HG03432 (cell line): ENCODE measurements at regions not wholly inside any gene's neighbourhood (a gene's known extent, or its start where the extent isn't known, plus 50 kb on each side); places are given as distances from the start of the nearest gene placed in this dataset.
A peak's percentile ranks its signal among the peaks of the same experiment; 100 is the strongest.
"Not testable (repeated sequence)": the region's sequence is repeated elsewhere in the genome, so short reads cannot be mapped to it uniquely, and the experiment has no call there.

Source experiments
- ATAC-seq: cut with Tn5 transposase; IDR thresholded peaks from one replicate; pipeline ENCODE4 v1.9.1; 2021; ENCODE audit warnings: mild to moderate bottlenecking, moderate library complexity; ENCODE audit not compliant: unreplicated experiment

DNA sequence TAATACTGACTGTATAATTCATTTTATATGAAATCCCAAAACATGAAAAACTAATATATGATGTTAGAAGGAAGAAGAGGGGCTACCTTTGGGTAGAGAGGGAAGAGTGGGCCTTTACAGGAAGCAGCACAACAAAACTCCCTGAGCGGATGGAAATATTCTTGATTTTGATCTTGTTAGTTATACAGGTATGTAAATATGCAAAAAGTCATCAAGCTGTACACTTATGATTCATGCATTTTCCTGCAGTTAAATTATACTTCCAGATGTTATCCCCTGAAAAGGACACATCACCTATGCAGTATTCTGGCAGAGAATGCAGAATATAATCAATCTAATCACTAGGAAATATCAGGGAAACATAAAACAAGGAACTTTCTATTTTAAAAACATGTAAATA lies 249.4 kb upstream of the MGAT5 start:
- ATAC-seq: no peak

DNA sequence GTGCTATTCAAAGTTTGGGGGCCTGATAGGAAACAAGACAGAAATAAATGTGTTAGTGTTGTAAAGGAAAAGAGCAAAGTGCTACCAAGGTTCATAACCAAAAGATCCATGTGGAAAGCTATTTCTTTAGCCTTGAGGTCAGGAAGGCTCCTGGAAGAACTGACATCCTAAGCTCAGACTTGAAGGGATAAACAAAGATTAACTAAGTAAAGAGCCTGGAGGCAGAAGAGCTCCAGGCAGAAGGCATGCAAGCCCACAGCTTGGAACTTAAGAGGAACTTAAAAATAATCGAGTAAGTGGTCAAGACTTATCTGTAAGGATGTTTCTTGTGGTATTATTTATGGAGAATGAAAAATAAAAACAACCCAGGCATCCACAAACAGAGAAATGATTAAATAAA lies 245.0 kb upstream of the MGAT5 start:
- no peak for ATAC-seq

DNA sequence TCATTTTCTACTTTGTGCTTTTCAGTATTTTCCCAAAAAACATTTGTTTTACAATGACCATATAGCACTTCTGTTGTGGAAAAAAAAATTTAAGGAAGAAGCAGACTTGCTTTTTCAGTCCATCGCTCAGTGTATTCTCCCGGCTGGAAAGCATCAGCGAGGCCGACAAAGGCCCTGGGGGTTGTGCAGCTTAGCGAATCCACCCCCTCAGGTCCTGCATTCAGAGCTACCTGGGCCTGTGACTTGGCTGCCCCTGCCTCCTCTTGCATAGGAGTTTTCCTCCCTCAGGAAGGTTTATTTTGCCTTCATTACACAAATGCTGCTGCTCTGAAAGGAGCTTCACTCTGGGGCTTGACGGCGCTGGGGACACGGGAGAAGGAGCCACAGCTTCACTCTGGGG lies 244.4 kb upstream of the MGAT5 start:
- no peak for ATAC-seq

DNA sequence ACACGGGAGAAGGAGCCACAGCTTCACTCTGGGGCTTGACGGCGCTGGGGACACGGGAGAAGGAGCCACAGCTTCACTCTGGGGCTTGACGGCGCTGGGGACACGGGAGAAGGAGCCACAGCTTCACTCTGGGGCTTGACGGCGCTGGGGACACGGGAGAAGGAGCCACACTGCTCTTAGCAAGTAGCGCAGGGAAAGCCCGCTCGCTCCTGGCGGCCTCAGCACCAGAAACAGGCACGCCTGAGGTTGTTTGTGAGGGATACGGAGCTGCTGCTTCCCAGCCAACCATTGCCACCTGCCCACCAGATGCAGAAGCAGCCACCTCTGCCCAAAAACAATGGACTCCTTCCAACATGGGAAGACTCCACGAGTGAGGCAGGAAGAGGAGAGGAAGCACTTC lies 244.0 kb upstream of the MGAT5 start:
- ATAC-seq: not testable (repeated sequence)

DNA sequence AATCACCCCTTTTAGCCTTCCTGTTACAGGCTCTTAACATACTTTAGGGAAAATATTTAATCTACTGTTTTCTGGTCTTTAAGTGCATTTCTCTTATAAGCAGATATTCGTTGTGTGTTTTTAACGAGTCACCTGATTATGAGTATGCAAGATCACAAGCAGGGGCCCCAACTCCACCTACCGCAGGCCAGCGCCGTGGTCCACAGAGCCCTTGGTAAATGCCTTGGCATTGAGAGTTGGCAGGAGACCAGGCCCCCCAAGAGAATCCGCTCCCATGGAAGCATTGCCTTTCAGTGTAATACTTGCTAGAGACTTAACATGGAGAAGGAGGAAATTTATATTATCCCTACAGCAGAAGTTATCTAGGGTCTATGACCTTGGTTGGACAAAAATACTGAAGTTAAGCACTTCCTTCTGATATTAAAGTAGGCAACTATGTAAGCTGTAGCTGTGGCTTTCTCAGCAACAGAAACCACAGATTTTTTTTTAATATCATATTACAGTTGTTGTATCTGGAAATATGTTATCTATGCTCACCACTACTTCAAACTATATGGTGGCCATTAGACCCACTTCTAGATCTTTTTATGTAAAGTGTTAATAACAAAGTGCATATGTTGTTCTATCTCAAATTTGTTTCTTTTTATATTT lies 241.8 kb upstream of the MGAT5 start:
- no peak for ATAC-seq

DNA sequence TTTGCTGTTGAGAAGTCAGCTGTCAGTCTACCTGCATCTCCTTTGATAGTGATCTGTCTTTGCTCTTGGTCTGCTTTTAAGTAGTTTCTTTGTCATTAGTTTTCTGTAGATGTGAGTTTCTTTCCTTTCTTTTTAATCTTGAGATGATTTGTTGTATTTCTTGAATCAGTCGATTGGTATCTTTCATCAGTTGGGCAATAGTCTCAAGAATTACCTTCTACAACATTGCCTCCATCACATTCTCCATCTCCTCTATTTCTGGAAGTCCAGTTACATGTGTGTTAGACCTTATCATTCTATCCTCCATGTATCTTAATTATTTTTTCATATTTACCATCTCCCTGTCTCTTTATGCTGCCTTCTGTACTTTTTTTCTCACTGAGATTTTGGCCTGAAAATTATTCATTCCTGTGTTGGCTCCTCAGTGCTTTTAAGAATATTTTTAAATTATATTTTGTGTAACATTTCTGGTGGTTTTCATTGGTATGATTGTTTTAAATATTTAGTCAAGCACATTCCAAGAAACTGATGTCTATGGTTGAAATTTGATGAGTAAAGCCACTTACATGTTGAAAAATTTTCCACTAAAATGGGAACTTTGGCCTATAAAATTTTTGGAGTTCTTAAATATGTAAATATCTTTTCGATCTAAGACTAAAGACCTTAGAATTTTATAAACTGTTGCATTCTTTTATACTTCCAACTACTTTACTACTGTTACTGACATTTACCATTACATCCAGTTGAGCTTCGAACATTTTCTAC lies 239.5 kb upstream of the MGAT5 start:
- ATAC-seq: no peak

DNA sequence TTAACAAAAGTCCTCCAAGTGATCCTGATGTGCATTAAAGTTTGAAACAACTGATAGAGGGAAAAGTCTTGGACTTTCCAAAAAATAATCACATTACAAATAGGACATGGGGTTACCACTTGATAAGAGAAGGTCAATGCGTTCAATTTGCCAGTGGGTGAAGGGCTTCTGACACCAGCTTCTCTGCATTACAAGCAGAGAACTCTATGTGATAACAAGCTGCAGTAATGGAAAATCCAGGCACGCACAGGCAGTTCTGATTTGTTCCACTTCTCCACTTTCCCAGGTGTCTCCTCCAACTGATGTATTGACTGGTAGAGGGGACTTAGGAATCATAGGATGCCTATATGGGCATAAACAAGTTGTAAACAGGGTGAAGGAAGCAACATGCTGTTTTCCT lies 234.0 kb upstream of the MGAT5 start:
- no peak for ATAC-seq

DNA sequence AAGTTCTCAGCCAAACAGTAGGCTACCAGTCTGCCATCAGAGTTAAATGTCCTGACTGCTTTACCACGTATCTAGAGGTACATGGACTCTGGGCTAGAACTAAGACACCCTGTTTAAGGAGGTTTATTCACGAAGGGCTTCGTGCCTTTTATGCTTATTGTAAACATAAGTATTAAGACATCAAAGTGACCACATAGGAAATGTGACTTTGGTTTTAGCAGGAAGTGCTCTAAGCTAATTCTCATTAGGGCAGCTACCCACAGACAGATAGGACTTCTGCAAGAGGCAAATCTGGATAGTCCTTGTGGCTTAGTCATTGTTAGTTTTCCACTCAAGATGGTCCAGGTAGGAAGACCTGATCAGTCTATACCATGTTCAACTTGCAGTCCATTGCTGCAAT lies 233.3 kb upstream of the MGAT5 start:
- no peak for ATAC-seq

DNA sequence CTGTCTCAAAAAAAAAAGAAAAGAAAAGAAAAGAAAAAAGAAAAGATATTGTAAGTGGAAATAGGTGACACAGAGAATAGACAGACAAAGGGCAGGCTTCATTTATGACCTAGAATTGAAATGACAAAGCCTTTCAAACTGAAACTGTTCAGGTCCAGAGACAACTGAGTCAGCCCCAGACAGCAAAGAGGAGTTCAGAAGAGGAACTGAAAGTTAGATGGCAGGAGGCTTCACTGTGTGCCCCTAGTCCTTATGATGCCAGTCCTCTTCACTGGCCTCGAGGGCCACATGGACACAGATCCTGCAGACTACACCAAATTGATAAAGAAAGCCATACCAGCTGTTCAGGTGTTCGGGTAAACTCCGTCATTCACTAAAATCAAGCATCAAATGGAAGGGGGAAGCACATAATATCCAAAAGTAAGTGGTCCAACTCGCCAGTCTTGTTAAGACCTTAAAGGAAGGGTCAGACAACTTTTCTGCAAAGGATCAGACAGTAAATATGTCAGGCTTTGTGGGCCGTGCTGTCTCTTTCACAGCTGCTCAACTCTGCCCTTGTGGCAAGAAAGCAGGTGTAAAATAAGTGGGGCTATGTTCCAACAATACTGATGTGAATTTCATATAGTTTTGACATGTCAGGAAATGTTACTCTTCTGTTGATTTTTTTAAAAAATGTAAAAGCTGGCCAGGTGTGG lies 231.9 kb upstream of the MGAT5 start:
- peak; percentile 97 for ATAC-seq

DNA sequence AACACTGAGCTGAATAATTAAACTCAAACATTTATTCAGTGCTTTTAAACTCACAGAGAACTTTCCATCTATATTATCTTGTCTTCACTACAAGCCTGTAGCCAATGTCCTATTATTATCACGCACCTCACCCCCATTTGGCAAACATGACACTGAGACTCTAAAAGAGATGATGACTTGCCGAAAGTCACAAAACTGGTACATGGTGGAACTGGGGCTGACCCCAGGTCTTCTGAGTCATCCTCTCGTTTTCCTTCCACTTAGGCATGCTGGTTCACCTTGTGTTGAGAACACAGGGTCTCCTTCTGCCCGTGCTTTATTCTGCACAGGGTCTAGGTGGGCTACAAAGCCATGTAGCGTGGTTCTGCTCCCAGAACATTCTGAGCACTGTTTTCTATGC lies 230.0 kb upstream of the MGAT5 start:
- peak; percentile 33 for ATAC-seq

DNA sequence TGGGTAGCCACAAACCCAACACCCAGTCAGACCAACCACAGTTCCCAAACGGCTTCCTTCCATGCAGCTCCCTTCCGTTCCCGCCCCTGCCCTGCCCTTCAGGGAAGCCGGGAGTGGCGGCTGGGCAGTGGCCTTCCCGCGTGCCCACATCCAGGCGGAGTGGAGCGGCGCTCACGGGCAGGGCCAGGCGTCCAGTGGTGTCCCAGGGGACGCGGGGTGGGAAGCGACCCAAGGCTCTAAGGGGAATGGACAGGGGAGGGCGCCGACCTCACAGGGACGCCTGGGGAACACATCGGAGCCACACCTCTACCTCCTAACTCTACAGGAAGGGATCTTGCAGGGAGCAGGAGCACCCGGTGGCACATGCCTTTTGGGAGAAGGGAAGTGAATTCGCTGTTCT lies 225.9 kb upstream of the MGAT5 start:
- ATAC-seq: no peak

DNA sequence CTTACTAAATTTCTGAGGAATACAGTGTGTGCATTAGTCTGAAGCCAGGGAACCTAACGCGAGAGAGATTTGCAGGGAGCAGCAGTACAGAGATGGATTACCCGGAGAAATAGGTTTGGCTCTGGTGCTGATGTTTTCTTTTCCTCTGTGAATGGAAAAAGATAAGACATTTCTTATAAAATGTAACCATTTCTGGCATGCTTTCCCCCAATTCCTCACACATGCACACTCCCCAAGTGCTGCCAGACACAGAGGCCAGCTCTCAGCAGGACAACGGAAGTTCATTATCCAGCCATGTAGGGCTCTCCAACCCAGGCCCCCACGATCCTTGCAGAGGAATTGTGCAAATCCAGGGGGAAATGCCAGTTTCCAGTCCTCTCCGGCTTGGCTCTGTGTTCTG lies 224.5 kb upstream of the MGAT5 start:
- no peak for ATAC-seq

DNA sequence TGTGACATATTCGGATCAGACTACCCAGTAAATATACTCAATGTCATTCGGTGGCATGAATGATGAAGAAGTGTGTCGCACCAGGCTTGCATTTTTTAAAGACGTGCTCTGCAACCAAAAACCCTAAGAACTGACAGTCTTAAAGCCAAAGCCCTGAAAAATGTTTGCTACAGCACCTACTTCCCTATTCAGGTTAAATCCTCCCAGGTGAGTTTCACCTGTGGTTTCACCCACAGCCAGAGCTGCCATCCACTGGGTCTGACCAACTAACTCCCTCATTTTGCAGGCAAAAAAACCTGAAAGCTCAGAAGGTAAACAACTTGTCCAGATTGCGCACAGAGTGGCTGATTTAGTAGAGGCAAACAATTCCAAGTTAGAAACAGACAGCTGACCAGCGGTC lies 222.3 kb upstream of the MGAT5 start:
- no peak for ATAC-seq

DNA sequence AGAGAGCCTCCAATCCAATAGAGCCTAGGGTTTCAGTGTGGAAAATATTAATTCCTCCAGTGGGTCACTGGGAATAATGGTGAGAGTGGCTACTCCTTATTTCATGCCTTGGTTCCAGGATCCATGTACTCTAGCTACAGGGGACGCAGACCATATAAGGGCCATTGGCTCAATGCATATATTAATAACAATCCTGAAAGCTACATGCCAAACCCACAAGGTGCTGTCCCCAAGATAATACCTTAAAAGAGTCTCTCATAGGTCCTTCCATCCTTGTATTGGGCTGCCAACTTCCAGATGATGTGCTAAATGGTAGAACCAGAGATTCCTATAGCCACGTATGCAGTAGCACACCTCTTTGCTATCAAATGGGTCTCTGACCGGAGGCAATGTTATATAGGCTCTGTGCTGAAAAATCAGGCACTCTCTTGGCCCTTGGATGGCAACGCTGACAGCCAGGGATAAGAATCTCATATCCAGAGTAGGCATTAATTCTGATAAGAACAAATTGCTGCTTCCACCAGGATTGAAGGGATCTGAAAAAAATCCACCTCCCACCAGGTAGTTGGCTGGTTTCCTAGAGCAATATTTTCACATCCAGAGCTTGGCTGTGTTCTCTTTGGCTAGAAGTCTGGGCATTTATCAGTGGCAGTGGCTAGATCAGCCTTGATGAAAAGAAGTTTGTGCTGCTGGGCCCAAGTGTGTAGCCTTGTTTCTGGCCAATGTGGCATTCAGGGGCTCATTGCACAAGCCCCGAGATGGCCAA lies 218.1 kb upstream of the MGAT5 start:
- no peak for ATAC-seq

DNA sequence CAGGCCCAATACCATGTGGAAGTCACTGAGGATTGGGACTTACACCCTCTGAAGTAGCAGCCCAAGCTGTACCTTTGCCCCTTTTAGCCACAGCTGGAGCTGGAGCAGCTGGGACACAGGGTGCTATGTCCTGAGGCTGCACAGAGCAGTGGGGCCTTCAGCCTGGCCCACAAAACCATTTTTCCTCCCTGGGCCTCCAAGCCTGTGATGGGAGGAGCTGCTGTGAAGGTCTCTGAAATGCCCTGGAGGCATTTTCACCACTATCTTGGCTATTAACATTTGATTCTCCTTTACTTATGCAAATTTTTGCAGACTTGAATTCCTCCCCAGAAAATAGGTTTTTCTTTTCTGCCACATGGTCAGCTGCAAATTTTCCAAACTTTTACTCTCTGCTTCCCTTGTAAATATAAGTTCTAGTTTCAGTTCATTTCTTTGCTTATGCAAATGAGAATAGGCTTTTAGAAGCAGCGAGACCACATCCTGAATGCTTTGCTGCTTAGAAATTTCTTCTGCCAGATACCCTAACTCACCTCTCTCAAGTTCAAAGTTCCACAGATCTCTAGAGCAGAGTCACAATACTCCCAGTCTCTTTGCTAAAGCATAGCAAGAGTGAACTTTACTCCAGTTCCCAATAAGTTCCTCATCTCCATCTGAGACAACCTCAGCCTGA lies 213.8 kb upstream of the MGAT5 start:
- ATAC-seq: peak; percentile 77

DNA sequence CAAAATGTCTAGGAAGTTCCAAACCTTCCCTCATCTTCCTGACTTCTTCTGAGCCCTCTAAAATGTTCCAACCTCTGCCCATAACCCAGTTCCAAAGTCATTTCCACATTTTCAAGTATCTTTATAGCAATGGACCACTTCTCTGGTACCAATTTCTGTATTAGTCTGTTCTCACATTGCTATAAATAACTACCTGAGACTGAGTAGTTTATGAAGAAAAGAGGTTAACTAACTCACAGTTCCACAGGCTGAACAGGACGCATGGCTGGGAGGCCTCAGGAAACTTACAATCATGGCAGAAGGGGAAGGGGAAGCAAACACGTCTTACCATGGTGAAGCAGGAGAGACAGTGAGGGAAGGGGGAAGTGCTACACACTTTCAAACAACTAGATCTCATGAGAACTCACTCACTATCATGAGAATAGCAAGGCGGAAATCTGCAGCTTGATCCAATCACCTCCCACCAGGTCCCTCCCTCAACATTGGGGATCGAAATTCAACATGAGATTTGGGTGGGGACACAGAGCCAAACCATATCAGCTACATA lies 213.2 kb upstream of the MGAT5 start:
- peak; percentile 37 for ATAC-seq

DNA sequence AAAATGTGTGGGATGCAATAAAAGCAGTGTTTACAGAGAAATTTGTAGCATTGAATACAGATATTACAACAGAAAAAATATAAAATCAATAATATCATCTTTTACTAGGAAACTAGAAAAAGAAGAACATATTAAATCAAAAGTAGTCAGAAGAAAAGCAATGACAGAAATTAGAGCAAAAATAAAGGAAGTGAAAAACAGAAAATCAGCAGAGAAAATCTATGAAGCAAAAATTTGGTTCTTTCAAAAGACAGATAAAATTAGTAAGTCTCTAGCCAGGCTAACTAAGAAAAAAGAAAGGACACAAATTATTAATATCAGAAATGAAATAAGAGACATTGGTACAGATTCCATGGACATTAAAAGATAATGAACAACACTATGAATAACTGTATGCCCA lies 212.0 kb upstream of the MGAT5 start:
- no peak for ATAC-seq

DNA sequence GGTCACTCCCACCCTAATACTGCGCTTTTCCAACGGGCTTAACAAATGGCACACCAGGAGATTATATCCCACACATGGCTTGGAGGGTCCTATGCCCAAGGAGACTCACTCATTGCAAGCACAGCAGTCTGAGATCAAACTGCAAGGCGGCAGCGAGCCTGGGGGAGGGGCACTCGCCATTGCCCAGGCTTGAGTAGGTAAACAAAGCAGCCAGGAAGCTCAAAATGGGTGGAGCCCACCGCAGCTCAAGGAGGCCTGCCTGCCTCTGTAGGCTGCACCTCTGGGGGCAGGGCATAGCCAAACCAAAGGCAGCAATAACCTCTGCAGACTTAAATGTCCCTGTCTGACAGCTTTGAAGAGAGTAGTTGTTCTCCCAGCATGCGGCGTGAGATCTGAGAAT lies 210.8 kb upstream of the MGAT5 start:
- ATAC-seq: not testable (repeated sequence)

DNA sequence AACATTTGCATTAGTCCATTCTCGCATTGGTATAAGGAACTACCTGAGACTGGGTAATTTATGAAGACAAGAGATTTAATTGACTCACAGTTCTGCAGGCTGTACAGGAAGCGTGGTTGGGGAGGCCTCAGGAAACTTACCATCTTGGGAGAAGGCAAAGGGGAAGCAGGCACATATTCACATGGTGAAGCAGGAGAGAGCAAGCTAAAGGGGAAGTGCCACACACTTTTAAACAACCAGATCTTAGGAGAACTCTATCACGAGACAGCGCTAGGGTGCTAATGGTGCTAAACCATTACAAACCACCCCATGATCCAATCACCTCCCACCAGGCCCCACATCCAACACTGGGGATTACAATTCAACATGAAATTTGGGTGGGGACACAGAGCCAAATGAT lies 201.7 kb upstream of the MGAT5 start:
- no peak for ATAC-seq

DNA sequence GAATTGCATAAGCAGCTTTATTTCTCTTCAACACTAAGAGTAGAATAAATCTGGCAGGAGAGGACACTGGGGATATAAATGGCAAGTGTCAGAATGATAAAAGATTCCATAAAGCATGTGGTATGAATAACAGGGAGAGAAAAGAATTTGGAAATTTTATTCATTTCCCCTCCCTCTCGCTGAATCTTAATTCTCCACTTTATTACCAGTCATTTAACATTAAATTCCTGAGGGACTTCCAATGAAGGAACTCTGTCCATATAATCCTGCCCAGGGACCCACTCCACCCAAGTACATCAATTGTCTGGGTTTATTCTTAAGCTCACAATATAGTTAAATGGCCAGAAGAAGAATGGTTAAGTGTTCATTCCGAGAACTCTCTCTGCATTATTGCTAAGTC lies 197.7 kb upstream of the MGAT5 start:
- no peak for ATAC-seq

DNA sequence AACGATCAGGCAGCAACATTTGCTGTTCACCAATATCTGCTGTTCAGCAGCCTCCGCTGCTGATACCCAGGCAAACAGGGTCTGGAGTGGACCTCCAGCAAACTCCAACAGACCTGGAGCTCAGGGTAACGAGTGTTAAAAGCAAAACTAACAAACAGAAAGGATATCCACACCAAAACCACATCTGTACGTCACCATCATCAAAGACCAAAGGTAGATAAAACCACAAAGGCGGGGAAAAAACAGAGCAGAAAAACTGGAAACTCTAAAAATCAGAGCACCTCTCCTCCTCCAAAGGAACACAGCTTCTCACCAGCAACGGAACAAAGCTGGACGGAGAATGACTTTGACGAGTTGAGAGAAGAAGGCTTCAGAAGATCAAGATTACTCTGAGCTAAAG lies 192.8 kb upstream of the MGAT5 start:
- not testable (repeated sequence) for ATAC-seq
